ENCODE measurements at regions not wholly inside any gene's neighbourhood (a gene's known extent, or its start where the extent isn't known, plus 50 kb on each side); places are given as distances from the start of the nearest gene placed in this dataset.

- no peak for DNase-seq
These were observed 330.5 kb upstream of the TCF4 start for GRCh38 chr18:55918444-55918843.

- DNase-seq, result peak; percentile 18
These were observed 324.9 kb upstream of the TCF4 start for GRCh38 chr18:55912919-55913318.

- no peak for DNase-seq
These were observed 324.1 kb upstream of the TCF4 start for GRCh38 chr18:55912071-55912470.

- DNase-seq, result no peak
These were observed 322.3 kb upstream of the TCF4 start for GRCh38 chr18:55910296-55910695.

GRCh38 chr18:55908901-55909366 lies 320.9 kb upstream of the TCF4 start:
- peak; percentile 32 for DNase-seq

- DNase-seq, result no peak
These were observed 319.6 kb upstream of the TCF4 start for GRCh38 chr18:55907453-55908175.

GRCh38 chr18:55906536-55906935 lies 318.5 kb upstream of the TCF4 start:
- no peak for DNase-seq

GRCh38 chr18:55903911-55904310 lies 315.9 kb upstream of the TCF4 start:
- DNase-seq, result no peak

- DNase-seq, result no peak
These were observed 312.4 kb upstream of the TCF4 start for GRCh38 chr18:55900380-55900779.

- DNase-seq, result peak; percentile 20
These were observed 309.2 kb upstream of the TCF4 start for GRCh38 chr18:55897091-55897689.

- DNase-seq, result peak; percentile 53
These were observed 306.0 kb upstream of the TCF4 start for GRCh38 chr18:55893948-55894347.

- peak; percentile 67 for DNase-seq
These were observed 305.1 kb upstream of the TCF4 start for GRCh38 chr18:55892862-55893813.

GRCh38 chr18:55886886-55887285 lies 298.9 kb upstream of the TCF4 start:
- no peak for DNase-seq

- DNase-seq, result no peak
These were observed 296.5 kb upstream of the TCF4 start for GRCh38 chr18:55884498-55884897.

GRCh38 chr18:55880617-55881016 lies 292.6 kb upstream of the TCF4 start:
- no peak for DNase-seq

GRCh38 chr18:55879331-55879730 lies 291.3 kb upstream of the TCF4 start:
- no peak for DNase-seq

GRCh38 chr18:55878224-55878623 lies 290.2 kb upstream of the TCF4 start:
- no peak for DNase-seq

GRCh38 chr18:55877321-55877720 lies 289.3 kb upstream of the TCF4 start:
- no peak for DNase-seq

- no peak for DNase-seq
These were observed 288.3 kb upstream of the TCF4 start for GRCh38 chr18:55876254-55876653.

- peak; percentile 47 for DNase-seq
These were observed 287.4 kb upstream of the TCF4 start for GRCh38 chr18:55875371-55875901.

GRCh38 chr18:55869556-55870501 lies 281.8 kb upstream of the TCF4 start:
- DNase-seq, result no peak

GRCh38 chr18:55868909-55869308 lies 280.9 kb upstream of the TCF4 start:
- no peak for DNase-seq

All from NCI-H69 (cell line).